ENCODE measurements at regions not wholly inside any gene's neighbourhood (a gene's known extent, or its start where the extent isn't known, plus 50 kb on each side); places are given as distances from the start of the nearest gene placed in this dataset.

- Histone ChIP-seq H2AFZ (ENCODE audit: low read length) (no peak overlapping the region), H3K36me3 (ENCODE audit: insufficient read depth, low read length) (no peaks in the 10 kb centered on the region), H3K9me2 (ENCODE audit: low read depth, low read length) (no peaks in the 10 kb centered on the region), H4K20me1 (ENCODE audit: insufficient read depth, low read length) (no peaks in the 10 kb centered on the region), H3K4me1 (ENCODE audit: insufficient read depth, low read length, severe bottlenecking) (no peaks in the 10 kb centered on the region), H3K4me2 (ENCODE audit: low read length) (no peak overlapping the region), H3K4me3 (ENCODE audit: low read depth, low read length, poor library complexity, severe bottlenecking) (no peak overlapping the region), H3K27ac (ENCODE audit: low read depth, low read length, poor library complexity, severe bottlenecking) (no peak overlapping the region), H3K27me3 (ENCODE audit: insufficient read depth, low read length) (0 out of 2 replicates have a peak, but pooled peaks cover 3% of the 10 kb centered on the region), H3K9ac (ENCODE audit: low read length) (no peak overlapping the region), H3F3A (ENCODE audit: insufficient read depth, low read length) (no peaks in the 10 kb centered on the region), H3K9me3 (ENCODE audit: low read length) (no peaks in the 10 kb centered on the region), H3K79me2 (ENCODE audit: insufficient read depth, low read length) (no peaks in the 10 kb centered on the region)
- TF ChIP-seq CTCF (IDR thresholded peaks at IDR 0.05; ENCODE audit: low read length) (no peak), EZH2 (IDR thresholded peaks at IDR 0.05; ENCODE audit: borderline replicate concordance, low read length) (no peak)
Measured at GRCh38 chr20:62571669-62572344, 70.5 kb upstream of the SLCO4A1 start.

GRCh38 chr20:62572980-62573379 is 69.3 kb upstream of the SLCO4A1 start:
- no peaks in the 10 kb centered on the region for H4K20me1 ChIP-seq (ENCODE audit: insufficient read depth, low read length)
- no peaks in the 10 kb centered on the region for H3K36me3 ChIP-seq (ENCODE audit: insufficient read depth, low read length)
- no peak overlapping the region for H3K4me2 ChIP-seq (ENCODE audit: low read length)
- H3K9me2 ChIP-seq (ENCODE audit: low read depth, low read length), result no peaks in the 10 kb centered on the region
- H3K27ac ChIP-seq (ENCODE audit: low read depth, low read length, poor library complexity, severe bottlenecking), result no peak overlapping the region
- H3K4me3 ChIP-seq (ENCODE audit: low read depth, low read length, poor library complexity, severe bottlenecking), result no peak overlapping the region
- TF ChIP-seq EZH2 (IDR thresholded peaks at IDR 0.05; ENCODE audit: borderline replicate concordance, low read length), result no peak
- no peak for TF ChIP-seq CTCF (IDR thresholded peaks at IDR 0.05; ENCODE audit: low read length)
- no peaks in the 10 kb centered on the region for H3K4me1 ChIP-seq (ENCODE audit: insufficient read depth, low read length, severe bottlenecking)
- 0 out of 2 replicates have a peak, but pooled peaks cover 3% of the 10 kb centered on the region for H3K27me3 ChIP-seq (ENCODE audit: insufficient read depth, low read length)
- no peak overlapping the region for H3K9ac ChIP-seq (ENCODE audit: low read length)
- H3K79me2 ChIP-seq (ENCODE audit: insufficient read depth, low read length), result no peaks in the 10 kb centered on the region
- no peaks in the 10 kb centered on the region for H3F3A ChIP-seq (ENCODE audit: insufficient read depth, low read length)
- no peaks in the 10 kb centered on the region for H3K9me3 ChIP-seq (ENCODE audit: low read length)
- no peak overlapping the region for H2AFZ ChIP-seq (ENCODE audit: low read length)

- Histone ChIP-seq H3K9me2 (ENCODE audit: low read depth, low read length) (no peaks in the 10 kb centered on the region), H2AFZ (ENCODE audit: low read length) (no peak overlapping the region), H3K4me1 (ENCODE audit: insufficient read depth, low read length, severe bottlenecking) (no peaks in the 10 kb centered on the region), H3K36me3 (ENCODE audit: insufficient read depth, low read length) (no peaks in the 10 kb centered on the region), H3K27ac (ENCODE audit: low read depth, low read length, poor library complexity, severe bottlenecking) (no peak overlapping the region), H3K9ac (ENCODE audit: low read length) (no peak overlapping the region), H3K4me3 (ENCODE audit: low read depth, low read length, poor library complexity, severe bottlenecking) (no peak overlapping the region), H3K27me3 (ENCODE audit: insufficient read depth, low read length) (0 out of 2 replicates have a peak, but pooled peaks cover 3% of the 10 kb centered on the region), H3F3A (ENCODE audit: insufficient read depth, low read length) (no peaks in the 10 kb centered on the region), H4K20me1 (ENCODE audit: insufficient read depth, low read length) (no peaks in the 10 kb centered on the region), H3K79me2 (ENCODE audit: insufficient read depth, low read length) (no peaks in the 10 kb centered on the region), H3K4me2 (ENCODE audit: low read length) (no peak overlapping the region), H3K9me3 (ENCODE audit: low read length) (no peaks in the 10 kb centered on the region)
- TF ChIP-seq EZH2 (IDR thresholded peaks at IDR 0.05; ENCODE audit: borderline replicate concordance, low read length), result no peak
- TF ChIP-seq CTCF (IDR thresholded peaks at IDR 0.05; ENCODE audit: low read length), result no peak
Measured at GRCh38 chr20:62573817-62574216, 68.5 kb upstream of the SLCO4A1 start.
